ENCODE measurements at regions not wholly inside any gene's neighbourhood (a gene's known extent, or its start where the extent isn't known, plus 50 kb on each side); places are given as distances from the start of the nearest gene placed in this dataset.

- no peak for TF ChIP-seq ZNF296 (CRISPR knock-in tag; conservative IDR thresholded peaks at IDR 0.05)
- TF ChIP-seq FOXJ3 (CRISPR knock-in tag; IDR thresholded peaks at IDR 0.05; ENCODE audit: borderline replicate concordance): no peak
- no peak for TF ChIP-seq NFE2L1 (CRISPR knock-in tag; IDR thresholded peaks at IDR 0.05; ENCODE audit: borderline replicate concordance)
- TF ChIP-seq PAXIP1 (CRISPR knock-in tag; conservative IDR thresholded peaks at IDR 0.05): no peak
- no peak for TF ChIP-seq ZNF253 (CRISPR knock-in tag; IDR thresholded peaks at IDR 0.05; ENCODE audit: borderline replicate concordance)
- TF ChIP-seq BRCA1 (CRISPR knock-in tag; IDR thresholded peaks at IDR 0.05): no peak
- 0 out of 2 replicates have a peak, but pooled peaks have one; percentile 26 for TF ChIP-seq ZFP91 (CRISPR knock-in tag; IDR thresholded peaks at IDR 0.05; ENCODE audit: borderline replicate concordance)
These were observed 238.8 kb downstream of the EDEM1 start (continued) for GRCh38 chr3:5426094-5426883.
